Activated naive CD8-positive, alpha-beta T cell (primary cell): ENCODE measurements at regions not wholly inside any gene's neighbourhood (a gene's known extent, or its start where the extent isn't known, plus 50 kb on each side); places are given as distances from the start of the nearest gene placed in this dataset.

Source experiments
- H3K27ac Mint-ChIP-seq: one replicate; pipeline ENCODE4 v1.8.0; 2021; ENCODE audit warnings: mixed read lengths
- H3K27me3 Mint-ChIP-seq: one replicate; pipeline ENCODE4 v1.8.0; 2021; ENCODE audit warnings: mixed read lengths
- H3K36me3 Mint-ChIP-seq: one replicate; pipeline ENCODE4 v1.8.0; 2021; ENCODE audit warnings: mixed read lengths
- H3K4me1 Mint-ChIP-seq: one replicate; pipeline ENCODE4 v1.8.0; 2021; ENCODE audit warnings: low read depth, mixed read lengths
- H3K4me3 Mint-ChIP-seq: one replicate; pipeline ENCODE4 v1.8.0; 2021; ENCODE audit warnings: mild to moderate bottlenecking, mixed read lengths
- H3K9me3 Mint-ChIP-seq: one replicate; pipeline ENCODE4 v1.8.0; 2021; ENCODE audit warnings: low read depth, mixed read lengths

GRCh38 chr1:188949701-188950100 lies 1528.0 kb downstream of the BRINP3 start:
- Mint-ChIP-seq H3K4me1 (no peaks in the 10 kb centered on the region), H3K27me3 (no peaks in the 10 kb centered on the region), H3K27ac (no peak overlapping the region), H3K9me3 (peaks cover 8% of the 10 kb centered on the region), H3K36me3 (no peaks in the 10 kb centered on the region), H3K4me3 (no peak overlapping the region)

DNA sequence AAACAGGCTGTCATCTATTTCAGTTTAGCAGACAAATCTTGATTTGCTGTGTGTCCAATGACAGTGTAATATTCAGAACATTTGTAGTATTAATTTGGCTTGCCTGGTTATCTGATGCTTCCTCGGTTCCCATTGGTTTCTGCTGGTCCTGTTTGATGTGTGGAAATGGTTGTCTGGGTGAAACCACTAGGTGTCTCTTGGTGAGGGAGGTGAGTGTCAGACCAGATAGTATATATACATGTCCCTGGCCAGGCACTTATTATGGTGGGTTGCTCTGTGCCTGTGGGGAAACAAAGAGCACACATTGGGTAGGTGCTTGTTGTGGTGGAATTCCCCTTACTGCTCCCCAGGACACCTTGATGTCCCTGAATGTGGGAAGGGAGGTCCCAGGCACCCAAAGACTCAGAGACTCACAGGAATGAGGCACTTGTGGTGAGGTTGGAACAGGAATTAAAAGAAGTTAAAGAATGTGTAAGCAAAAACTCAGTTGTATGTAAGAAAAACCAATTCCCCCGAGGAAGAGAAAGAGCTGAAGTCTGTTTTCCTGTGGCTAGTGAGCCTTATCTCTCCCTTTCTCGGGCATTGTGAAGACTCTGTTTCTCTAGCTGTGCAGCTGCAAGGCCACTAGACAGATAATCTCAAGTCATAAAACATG lies 1519.1 kb downstream of the BRINP3 start:
- no peaks in the 10 kb centered on the region for H3K4me1 Mint-ChIP-seq

DNA sequence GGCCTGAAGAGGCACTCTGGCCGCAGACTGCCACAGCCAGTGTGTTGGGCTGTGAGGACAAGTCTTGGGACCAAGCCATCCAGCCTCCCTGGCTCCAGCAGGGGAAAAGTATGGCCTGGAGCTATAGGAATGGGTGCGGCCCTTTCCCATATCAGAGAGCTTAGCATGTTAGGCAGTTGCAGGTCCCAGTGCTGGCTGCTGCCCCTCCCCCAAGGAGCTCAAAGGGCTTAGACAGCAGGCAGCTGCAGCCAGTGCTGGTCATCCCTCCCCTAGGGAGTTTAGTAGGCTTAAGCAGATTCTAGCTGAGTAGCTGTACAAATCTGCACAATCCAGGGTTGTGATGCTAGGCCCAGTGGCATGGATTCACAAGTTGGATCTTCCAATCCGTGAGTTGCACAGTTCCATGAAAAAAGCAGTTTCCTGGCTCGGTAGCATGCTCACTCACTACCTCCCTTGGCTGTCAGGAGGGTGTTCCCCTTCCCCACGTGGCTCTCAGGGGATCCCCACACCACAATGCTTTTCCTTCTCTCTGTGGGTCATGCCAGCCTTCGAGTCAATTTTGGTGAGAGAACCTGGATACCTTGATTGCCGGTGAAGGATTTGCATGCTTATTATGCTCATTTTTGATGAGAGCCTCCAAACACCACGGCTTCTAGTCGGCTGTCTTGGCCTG lies 1490.8 kb downstream of the BRINP3 start:
- no peak overlapping the region for H3K4me3 Mint-ChIP-seq
- peaks cover 21% of the 10 kb centered on the region for H3K9me3 Mint-ChIP-seq
- H3K36me3 Mint-ChIP-seq: no peaks in the 10 kb centered on the region
- H3K27me3 Mint-ChIP-seq: no peaks in the 10 kb centered on the region
- no peak overlapping the region for H3K27ac Mint-ChIP-seq
- H3K4me1 Mint-ChIP-seq: no peaks in the 10 kb centered on the region

More for the DNA sequence above, 1519.1 kb downstream of the BRINP3 start:
- Mint-ChIP-seq H3K36me3 (no peaks in the 10 kb centered on the region), H3K9me3 (peaks cover 12% of the 10 kb centered on the region), H3K27ac (no peak overlapping the region), H3K27me3 (no peaks in the 10 kb centered on the region), H3K4me3 (no peak overlapping the region)

DNA sequence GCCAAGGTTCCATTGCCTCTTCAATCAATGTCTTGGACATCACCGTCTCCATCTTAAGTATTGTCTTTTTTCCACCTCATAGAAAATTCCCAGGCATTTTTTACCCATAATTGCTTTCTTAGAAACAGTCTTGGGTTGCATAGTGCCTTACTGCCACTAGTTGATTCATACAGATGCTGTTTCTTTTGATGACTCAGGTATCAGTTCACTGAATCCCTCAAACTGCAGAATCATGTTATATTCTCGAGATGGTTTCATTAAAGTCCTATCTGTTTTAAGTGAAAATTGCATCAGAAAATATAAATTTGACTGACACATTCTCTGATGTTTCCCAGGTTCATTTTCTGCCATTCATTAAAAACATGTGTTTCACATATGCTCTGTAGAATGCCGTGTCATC lies 1489.1 kb downstream of the BRINP3 start:
- Mint-ChIP-seq H3K9me3 (peaks cover 12% of the 10 kb centered on the region), H3K4me3 (no peak overlapping the region), H3K27me3 (no peaks in the 10 kb centered on the region), H3K4me1 (no peaks in the 10 kb centered on the region), H3K36me3 (no peaks in the 10 kb centered on the region), H3K27ac (no peak overlapping the region)

GRCh38 chr1:188991221-188991930 lies 1486.3 kb downstream of the BRINP3 start:
- Mint-ChIP-seq H3K36me3 (no peaks in the 10 kb centered on the region), H3K27ac (no peak overlapping the region), H3K4me3 (no peak overlapping the region), H3K27me3 (no peaks in the 10 kb centered on the region), H3K9me3 (peaks cover 14% of the 10 kb centered on the region), H3K4me1 (no peaks in the 10 kb centered on the region)

- H3K36me3 Mint-ChIP-seq: no peaks in the 10 kb centered on the region
- no peaks in the 10 kb centered on the region for H3K27me3 Mint-ChIP-seq
- no peaks in the 10 kb centered on the region for H3K4me1 Mint-ChIP-seq
- no peak overlapping the region for H3K27ac Mint-ChIP-seq
- no peaks in the 10 kb centered on the region for H3K9me3 Mint-ChIP-seq
- no peak overlapping the region for H3K4me3 Mint-ChIP-seq
Observed at GRCh38 chr1:189007824-189008223, 1469.8 kb downstream of the BRINP3 start.

DNA sequence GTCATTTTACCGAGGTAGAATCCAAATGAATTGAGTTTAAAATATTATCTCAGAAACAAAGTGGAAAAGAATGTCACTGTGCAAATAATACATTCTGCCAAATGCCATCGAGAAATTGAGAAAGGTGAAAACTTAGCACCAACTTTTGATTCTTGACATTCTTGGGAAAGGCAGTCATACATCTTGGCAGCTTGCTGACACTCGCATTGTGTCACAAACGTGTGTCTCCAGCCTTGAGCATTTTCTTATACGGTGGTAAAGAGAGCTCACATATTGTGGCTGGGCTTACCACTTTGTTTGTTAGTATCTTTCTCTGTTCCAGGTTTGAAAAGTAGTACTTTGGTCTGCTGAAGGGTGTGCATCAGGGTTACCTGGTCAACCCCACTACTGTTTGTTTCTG lies 1456.1 kb downstream of the BRINP3 start:
- H3K9me3 Mint-ChIP-seq: peaks cover 16% of the 10 kb centered on the region
- H3K36me3 Mint-ChIP-seq: no peaks in the 10 kb centered on the region

GRCh38 chr1:189022015-189022414 lies 1455.6 kb downstream of the BRINP3 start:
- no peak overlapping the region for H3K4me3 Mint-ChIP-seq
- H3K4me1 Mint-ChIP-seq: no peaks in the 10 kb centered on the region
- H3K9me3 Mint-ChIP-seq: peaks cover 12% of the 10 kb centered on the region
- no peaks in the 10 kb centered on the region for H3K36me3 Mint-ChIP-seq
- H3K27ac Mint-ChIP-seq: no peak overlapping the region
- H3K27me3 Mint-ChIP-seq: no peaks in the 10 kb centered on the region

More for the DNA sequence above, 1456.1 kb downstream of the BRINP3 start:
- H3K27me3 Mint-ChIP-seq: no peaks in the 10 kb centered on the region
- no peak overlapping the region for H3K4me3 Mint-ChIP-seq
- H3K27ac Mint-ChIP-seq: no peak overlapping the region
- H3K4me1 Mint-ChIP-seq: no peaks in the 10 kb centered on the region

GRCh38 chr1:189027512-189027911 lies 1450.2 kb downstream of the BRINP3 start:
- no peak overlapping the region for H3K27ac Mint-ChIP-seq
- no peaks in the 10 kb centered on the region for H3K4me1 Mint-ChIP-seq
- H3K27me3 Mint-ChIP-seq: no peaks in the 10 kb centered on the region
- no peak overlapping the region for H3K4me3 Mint-ChIP-seq
- peaks cover 13% of the 10 kb centered on the region for H3K9me3 Mint-ChIP-seq
- H3K36me3 Mint-ChIP-seq: no peaks in the 10 kb centered on the region

DNA sequence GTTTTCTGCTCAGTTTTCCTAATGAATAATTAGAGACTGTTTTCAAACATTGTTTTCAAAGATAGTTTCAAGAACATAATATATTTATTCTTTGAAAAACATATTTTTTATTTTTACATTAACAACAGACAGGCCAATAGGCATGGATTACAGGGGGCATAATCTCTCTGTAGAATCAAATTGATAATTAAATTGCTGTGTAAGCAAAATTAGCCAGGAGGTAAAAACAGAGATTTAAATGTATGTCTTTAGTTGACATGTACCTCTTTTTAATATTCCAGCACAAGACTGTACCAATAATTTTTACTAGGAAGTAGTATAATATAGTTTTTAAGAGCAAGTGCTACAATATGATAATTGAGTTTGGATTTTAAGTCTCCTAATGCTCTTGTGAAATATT lies 1444.5 kb downstream of the BRINP3 start:
- Mint-ChIP-seq H3K4me3 (no peak overlapping the region), H3K4me1 (no peaks in the 10 kb centered on the region), H3K27ac (no peak overlapping the region), H3K36me3 (no peaks in the 10 kb centered on the region), H3K9me3 (peaks cover 3% of the 10 kb centered on the region), H3K27me3 (no peaks in the 10 kb centered on the region)

DNA sequence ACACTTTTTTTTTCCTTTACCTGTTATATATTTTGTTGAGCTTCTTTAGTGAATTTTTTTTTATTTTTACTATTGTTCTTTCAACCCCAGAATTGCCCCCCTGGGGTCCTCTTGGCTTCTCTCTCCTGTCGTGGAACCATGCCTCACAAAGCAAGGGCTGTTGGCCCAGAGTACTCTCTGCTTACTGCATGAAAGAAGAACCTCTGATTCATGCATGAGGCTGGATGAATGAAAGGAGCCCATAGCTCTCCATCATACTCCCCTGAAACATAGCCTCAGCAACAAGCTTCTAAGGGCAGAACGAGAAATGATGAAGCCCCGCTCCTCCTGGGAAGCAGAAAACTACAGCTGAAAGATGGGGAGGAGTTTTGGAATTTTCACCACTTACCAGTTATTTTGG lies 1441.0 kb downstream of the BRINP3 start:
- H3K4me3 Mint-ChIP-seq: no peak overlapping the region
- no peak overlapping the region for H3K27ac Mint-ChIP-seq
- H3K4me1 Mint-ChIP-seq: no peaks in the 10 kb centered on the region
- no peaks in the 10 kb centered on the region for H3K27me3 Mint-ChIP-seq
- H3K9me3 Mint-ChIP-seq: peaks cover 9% of the 10 kb centered on the region
- H3K36me3 Mint-ChIP-seq: no peaks in the 10 kb centered on the region

DNA sequence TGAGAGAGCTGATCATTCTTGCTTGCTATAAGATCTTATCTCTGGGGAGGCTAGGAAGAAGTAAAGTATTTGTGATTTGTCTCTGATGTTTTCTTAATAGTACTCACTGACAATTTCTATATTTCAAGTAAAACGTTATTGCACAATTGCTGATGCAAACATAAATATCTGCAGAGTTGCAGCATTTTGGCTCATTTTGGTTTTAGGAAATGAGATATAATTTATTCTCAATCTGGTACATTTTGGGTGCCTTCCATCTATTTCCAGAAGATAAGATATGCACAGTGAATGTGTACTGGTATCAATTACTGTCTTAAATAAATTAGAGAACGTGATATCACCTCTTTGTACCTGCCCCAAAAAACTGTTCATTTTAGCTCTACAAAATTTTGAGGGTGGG lies 1431.5 kb downstream of the BRINP3 start:
- no peak overlapping the region for H3K27ac Mint-ChIP-seq
- no peaks in the 10 kb centered on the region for H3K27me3 Mint-ChIP-seq
- no peak overlapping the region for H3K4me3 Mint-ChIP-seq
- no peaks in the 10 kb centered on the region for H3K36me3 Mint-ChIP-seq
- H3K9me3 Mint-ChIP-seq: peaks cover 3% of the 10 kb centered on the region
- no peaks in the 10 kb centered on the region for H3K4me1 Mint-ChIP-seq

- H3K4me1 Mint-ChIP-seq: no peaks in the 10 kb centered on the region
- no peak overlapping the region for H3K4me3 Mint-ChIP-seq
Observed at GRCh38 chr1:189084811-189085210, 1392.9 kb downstream of the BRINP3 start.

DNA sequence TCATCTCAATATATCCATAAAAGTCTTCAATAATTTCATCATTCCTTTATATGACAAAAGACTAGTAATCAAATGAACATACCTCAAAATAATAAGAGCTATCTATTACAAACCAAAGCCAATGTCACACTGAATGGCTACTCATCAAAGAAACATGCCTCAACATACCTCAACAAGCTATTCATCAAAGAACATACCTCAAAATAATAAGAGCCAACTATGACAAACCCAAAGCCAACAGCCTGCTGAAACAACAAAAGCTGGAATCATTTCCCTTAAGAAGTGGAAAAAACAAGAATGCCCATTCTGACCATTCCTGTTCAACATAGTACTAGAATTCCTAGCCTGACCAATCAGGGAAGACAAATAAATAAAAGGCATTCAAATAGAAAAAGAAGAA lies 1373.7 kb downstream of the BRINP3 start:
- Mint-ChIP-seq H3K9me3 (peaks cover 25% of the 10 kb centered on the region), H3K4me3 (no peak overlapping the region), H3K36me3 (no peaks in the 10 kb centered on the region), H3K4me1 (no peaks in the 10 kb centered on the region), H3K27me3 (no peaks in the 10 kb centered on the region), H3K27ac (no peak overlapping the region)

More at GRCh38 chr1:189084811-189085210, 1392.9 kb downstream of the BRINP3 start:
- Mint-ChIP-seq H3K27me3 (no peaks in the 10 kb centered on the region), H3K36me3 (no peaks in the 10 kb centered on the region), H3K27ac (no peak overlapping the region), H3K9me3 (peaks cover 12% of the 10 kb centered on the region)

DNA sequence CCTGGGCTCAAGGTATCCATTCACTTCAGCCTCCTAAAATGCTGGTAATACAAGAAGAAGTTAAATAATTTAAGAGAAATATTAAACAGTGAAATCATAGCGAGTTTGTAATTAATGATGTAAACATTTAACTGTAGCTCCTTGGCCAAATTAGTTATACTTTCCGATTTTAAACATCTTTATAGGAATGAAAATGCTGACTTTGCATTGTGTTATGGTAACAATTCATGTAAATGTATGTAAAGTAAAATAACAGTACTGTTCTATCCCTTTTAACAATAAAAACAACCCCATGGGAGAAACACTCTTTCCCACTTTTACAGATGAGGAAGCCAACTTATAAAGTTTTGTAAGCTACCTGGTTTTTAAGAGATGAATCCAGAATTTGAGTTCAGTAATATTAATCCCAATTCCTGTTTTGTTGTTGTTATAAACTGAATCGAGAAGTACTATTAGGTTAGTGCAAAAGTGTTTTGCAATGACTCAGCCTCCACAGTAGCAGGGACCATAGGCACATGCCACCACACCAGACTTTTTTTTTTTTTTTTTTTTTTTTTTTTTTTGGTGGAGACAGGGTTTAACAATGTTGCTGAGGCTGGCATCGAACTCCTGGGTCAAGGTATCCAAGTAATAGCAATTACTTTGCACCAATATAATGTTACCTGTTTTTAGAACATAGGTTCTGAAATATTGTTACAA lies 1360.4 kb downstream of the BRINP3 start:
- no peaks in the 10 kb centered on the region for H3K27me3 Mint-ChIP-seq
- no peaks in the 10 kb centered on the region for H3K4me1 Mint-ChIP-seq
- no peak overlapping the region for H3K27ac Mint-ChIP-seq
- no peak overlapping the region for H3K4me3 Mint-ChIP-seq
- H3K36me3 Mint-ChIP-seq: no peaks in the 10 kb centered on the region
- peaks cover 3% of the 10 kb centered on the region for H3K9me3 Mint-ChIP-seq
